GM19395 (cell line): ENCODE measurements at regions not wholly inside any gene's neighbourhood (a gene's known extent, or its start where the extent isn't known, plus 50 kb on each side); places are given as distances from the start of the nearest gene placed in this dataset.
"Not testable (repeated sequence)": the region's sequence is repeated elsewhere in the genome, so short reads cannot be mapped to it uniquely, and the experiment has no call there.

ENCODE experiments used
- ATAC-seq: cut with Tn5 transposase; IDR thresholded peaks from one replicate; pipeline ENCODE4 v1.9.1; 2021; ENCODE audit warnings: mild to moderate bottlenecking, moderate library complexity; ENCODE audit not compliant: unreplicated experiment

- ATAC-seq = no peak
Measured at GRCh38 chr4:117533501-117533900, 448.1 kb upstream of the TRAM1L1 start.

GRCh38 chr4:117545039-117545438, 459.7 kb upstream of the TRAM1L1 start:
- no peak for ATAC-seq

- ATAC-seq = no peak
Measured at GRCh38 chr4:117549524-117549923, 464.1 kb upstream of the TRAM1L1 start.

DNA sequence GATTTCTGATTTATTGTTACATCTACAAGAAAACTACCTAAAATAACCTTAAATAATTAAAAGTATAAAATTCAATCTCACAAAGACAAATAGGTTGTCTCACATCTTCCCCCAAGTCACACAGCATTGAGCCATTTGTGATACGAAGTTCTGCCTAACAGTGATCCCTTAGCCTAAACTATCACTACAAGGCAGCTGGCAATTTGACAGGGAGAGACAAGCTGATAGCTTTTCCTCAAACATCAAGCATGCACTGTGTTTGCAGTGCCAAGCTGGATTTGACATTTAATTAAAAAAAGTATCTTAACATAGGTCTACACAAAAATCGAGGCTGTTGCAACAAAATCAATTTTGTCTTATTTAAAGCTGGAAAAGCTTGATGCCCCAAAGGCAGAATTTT, 464.7 kb upstream of the TRAM1L1 start:
- no peak for ATAC-seq

GRCh38 chr4:117560329-117560728, 474.0 kb upstream of the NDST3 start:
- ATAC-seq = no peak

DNA sequence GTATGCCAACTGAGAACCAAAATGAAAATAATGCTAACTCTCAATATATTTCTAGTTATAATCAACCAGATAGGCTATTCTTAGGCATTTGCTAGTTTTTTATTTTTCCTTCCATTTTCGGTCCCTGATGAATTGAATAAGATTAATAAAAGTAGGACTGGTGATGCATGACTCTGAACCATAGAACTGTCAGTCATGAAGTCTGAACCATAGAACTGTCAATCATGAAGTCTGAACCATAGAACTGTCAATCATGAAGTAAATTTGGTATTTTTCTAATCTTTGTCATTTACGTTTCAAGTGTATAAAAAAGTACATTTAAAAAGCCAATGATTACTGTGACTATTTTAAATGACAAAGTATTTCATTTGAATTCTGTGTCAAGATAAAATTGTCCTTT, 460.2 kb upstream of the NDST3 start:
- ATAC-seq = no peak

- no peak for ATAC-seq
Measured at GRCh38 chr4:117575850-117576249, 458.4 kb upstream of the NDST3 start.

GRCh38 chr4:117577686-117578311, 456.5 kb upstream of the NDST3 start:
- no peak for ATAC-seq

GRCh38 chr4:117588771-117589170, 445.5 kb upstream of the NDST3 start:
- no peak for ATAC-seq

DNA sequence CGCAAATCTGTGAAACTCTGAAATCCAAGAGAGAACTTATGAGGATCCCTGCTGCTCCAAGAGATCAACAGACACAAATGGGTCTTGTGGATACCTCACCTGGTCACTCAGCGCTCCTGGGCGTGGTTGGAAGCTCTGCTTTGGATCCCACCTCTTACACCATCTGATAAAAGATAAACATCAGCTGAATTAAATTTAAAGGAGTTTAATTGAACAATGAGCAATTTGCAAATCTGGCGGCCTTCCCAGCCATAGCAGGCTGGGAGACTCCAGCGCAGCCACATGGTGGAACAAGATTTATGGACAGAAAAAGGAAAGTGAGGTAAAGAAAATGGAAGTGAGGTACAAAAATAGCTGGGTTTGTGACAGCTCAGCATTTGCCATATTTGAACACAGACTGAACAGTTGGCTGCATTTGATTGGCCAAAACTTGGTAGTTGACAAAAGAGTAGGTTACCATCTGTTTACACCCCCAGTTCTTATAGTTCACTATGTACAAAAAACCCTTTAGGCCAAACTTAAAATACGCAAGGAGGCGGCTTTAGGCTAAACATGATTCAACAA, 437.3 kb upstream of the NDST3 start:
- no peak for ATAC-seq

DNA sequence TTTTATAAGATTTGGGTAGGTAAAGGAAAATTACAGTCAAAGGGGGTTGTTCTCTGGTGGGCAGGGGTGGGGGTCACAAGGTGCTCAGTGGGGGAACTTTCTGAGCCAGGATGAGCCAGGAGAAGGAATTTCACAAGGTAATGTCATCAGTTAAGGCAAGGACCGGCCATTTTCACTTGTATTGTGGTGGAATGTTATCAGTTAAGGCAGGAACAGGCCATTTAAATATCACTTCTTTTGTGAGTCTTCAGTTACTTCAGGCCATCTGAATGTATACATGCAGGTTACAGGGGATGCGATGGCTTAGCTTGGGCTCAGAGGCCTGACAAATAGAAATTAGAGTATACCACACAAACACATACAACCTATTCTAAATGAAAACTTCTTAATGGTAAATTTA, 434.9 kb upstream of the NDST3 start:
- ATAC-seq = not testable (repeated sequence)

DNA sequence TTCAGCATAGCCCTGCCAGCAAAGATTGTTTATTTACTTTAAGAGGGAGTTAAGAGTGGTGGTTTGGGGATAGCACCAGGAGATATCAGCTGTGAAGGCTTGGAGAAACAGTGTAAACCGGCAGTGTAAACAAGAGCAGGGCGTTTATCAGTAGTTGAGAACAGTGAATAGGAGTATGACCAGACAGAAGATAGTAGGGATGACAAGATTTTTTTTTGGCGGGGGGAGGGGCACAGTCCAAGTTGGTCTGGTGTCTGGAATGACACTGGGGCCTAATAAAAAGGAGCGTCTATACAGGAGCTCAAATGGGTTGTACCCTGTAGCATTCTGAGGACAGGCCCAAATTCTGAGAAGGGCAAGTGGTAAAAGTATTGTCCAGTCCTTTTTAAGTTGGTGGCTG, 433.4 kb upstream of the NDST3 start:
- ATAC-seq = not testable (repeated sequence)

DNA sequence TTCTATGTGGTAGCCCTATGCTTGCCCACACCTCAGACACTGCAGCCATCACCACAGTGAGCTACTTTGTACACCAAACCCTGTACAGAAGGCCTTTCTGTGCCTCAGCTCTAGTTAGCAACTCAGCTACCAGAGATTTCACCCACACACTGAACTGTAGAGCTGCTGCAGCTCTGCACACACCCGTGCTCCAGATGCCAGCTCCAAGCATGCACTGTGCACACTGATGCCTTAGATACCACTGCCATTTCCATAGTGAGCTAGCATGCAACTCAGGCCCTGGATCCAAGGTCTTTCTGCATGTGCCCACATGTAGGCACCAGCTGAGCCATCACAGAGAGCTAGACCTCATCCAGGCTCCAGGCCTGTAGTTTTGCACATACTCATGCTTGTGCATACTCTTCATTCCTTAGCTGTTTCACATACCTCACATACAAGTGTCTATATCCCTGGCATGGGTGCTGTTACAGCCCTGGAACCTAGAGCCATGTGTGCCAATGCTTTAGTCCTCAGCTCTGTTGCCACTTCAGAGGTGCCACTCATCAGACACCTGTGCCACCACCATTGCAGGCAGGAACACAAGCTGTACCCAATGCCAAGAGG, 423.5 kb upstream of the NDST3 start:
- no peak for ATAC-seq

DNA sequence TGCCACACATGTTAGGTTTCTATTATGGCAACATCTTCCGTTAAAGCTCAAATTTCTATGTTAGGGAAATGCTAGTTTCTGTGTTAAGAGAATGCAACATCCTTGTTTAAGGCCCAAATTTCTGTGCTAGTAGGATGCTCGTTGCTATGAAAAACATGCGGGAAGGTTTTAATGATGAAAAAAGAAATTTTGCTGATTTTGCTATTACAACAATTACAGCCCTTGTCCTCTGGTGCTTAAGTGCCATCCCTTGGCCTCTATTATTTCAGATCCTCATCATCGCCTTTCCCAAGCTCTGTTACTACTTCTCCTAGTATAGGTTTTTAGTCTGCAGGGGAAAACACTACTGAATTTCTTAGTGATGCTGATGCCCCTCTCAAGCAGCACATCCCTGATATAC, 412.6 kb upstream of the NDST3 start:
- no peak for ATAC-seq

- ATAC-seq = no peak
Measured at GRCh38 chr4:117623326-117623725, 411.0 kb upstream of the NDST3 start.

- ATAC-seq = no peak
Measured at GRCh38 chr4:117626664-117627063, 407.6 kb upstream of the NDST3 start.

- no peak for ATAC-seq
Measured at GRCh38 chr4:117634716-117635115, 399.6 kb upstream of the NDST3 start.

DNA sequence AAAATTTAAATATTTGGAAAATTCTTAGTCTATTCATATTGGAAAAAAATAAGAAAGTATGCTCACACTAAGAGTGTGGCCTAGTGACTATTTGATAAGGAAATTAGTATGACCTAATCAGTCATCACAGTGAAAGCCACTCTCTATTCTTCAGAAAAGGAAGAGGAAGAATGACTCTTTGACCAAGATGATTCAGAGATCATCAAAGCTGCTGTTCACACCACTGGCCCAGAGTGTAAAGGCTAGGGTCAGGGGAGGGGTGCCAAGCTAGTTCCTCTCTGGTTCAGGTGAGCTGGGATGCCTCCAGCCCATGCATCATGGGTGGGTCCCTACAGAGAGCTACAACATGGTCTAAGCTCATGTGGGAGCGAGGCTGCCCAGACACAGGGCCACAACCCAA, 396.9 kb upstream of the NDST3 start:
- ATAC-seq = no peak

GRCh38 chr4:117640836-117641235, 393.4 kb upstream of the NDST3 start:
- ATAC-seq = no peak

DNA sequence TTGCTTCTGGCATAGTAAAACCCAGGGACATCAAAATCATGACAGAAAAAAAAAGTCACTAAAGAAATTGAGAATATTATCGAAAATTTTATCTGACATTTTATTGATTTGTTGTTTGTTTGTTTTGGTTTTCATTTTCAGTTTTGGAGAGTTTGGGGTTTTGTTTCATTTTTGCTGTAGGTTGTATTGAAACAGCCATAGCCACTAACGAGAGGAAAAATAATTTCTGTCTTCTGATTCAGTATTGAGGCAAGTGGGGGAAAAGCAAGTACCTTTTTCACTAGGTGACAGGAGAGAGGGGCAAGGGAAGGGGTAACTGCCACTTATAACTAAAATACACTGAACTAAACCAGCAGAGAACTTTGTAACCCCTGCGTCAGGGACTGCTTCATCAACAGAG, 392.8 kb upstream of the NDST3 start:
- no peak for ATAC-seq

GRCh38 chr4:117654079-117654478, 380.2 kb upstream of the NDST3 start:
- ATAC-seq = no peak

- ATAC-seq = no peak
Measured at GRCh38 chr4:117660668-117661067, 373.6 kb upstream of the NDST3 start.
